ENCODE measurements at regions not wholly inside any gene's neighbourhood (a gene's known extent, or its start where the extent isn't known, plus 50 kb on each side); places are given as distances from the start of the nearest gene placed in this dataset.

- Histone ChIP-seq H3K27me3 (no peaks in the 10 kb centered on the region), H3K36me3 (no peaks in the 10 kb centered on the region), H3K4me2 (no peak overlapping the region), H3K27ac (no peak overlapping the region), H3K9ac (no peak overlapping the region), H3K4me3 (no peak overlapping the region), H3K4me1 (no peaks in the 10 kb centered on the region), H3K9me3 (0 out of 2 replicates have a peak, but pooled peaks cover 9% of the 10 kb centered on the region), H4K20me1 (no peaks in the 10 kb centered on the region)
- TF ChIP-seq Cebpa-rat (IDR thresholded peaks at IDR 0.05) = no peak
Observed at GRCh38 chr10:6763001-6763400, 182.9 kb upstream of the PRKCQ start.

GRCh38 chr10:6759961-6760360 is 179.9 kb upstream of the PRKCQ start:
- Histone ChIP-seq H3K4me1 (no peaks in the 10 kb centered on the region), H3K27me3 (no peaks in the 10 kb centered on the region)

GRCh38 chr10:6757158-6757557 is 177.1 kb upstream of the PRKCQ start:
- Histone ChIP-seq H3K9ac (no peak overlapping the region), H3K27ac (no peak overlapping the region), H3K4me1 (no peaks in the 10 kb centered on the region), H3K36me3 (no peaks in the 10 kb centered on the region), H4K20me1 (no peaks in the 10 kb centered on the region), H3K9me3 (0 out of 2 replicates have a peak, but pooled peaks cover 9% of the 10 kb centered on the region), H3K4me2 (no peak overlapping the region), H3K4me3 (no peak overlapping the region), H3K27me3 (no peaks in the 10 kb centered on the region)
- TF ChIP-seq Cebpa-rat (IDR thresholded peaks at IDR 0.05) = no peak

More at GRCh38 chr10:6759961-6760360, 179.9 kb upstream of the PRKCQ start:
- Histone ChIP-seq H3K4me2 (no peak overlapping the region), H3K36me3 (no peaks in the 10 kb centered on the region), H3K9ac (no peak overlapping the region), H3K4me3 (no peak overlapping the region), H4K20me1 (no peaks in the 10 kb centered on the region), H3K27ac (no peak overlapping the region), H3K9me3 (0 out of 2 replicates have a peak, but pooled peaks cover 9% of the 10 kb centered on the region)
- TF ChIP-seq Cebpa-rat (IDR thresholded peaks at IDR 0.05) = no peak

GRCh38 chr10:6756716-6757115 is 176.6 kb upstream of the PRKCQ start:
- Histone ChIP-seq H3K27me3 (no peaks in the 10 kb centered on the region), H3K4me2 (no peak overlapping the region), H3K27ac (no peak overlapping the region), H4K20me1 (no peaks in the 10 kb centered on the region), H3K4me3 (no peak overlapping the region), H3K9ac (no peak overlapping the region), H3K36me3 (no peaks in the 10 kb centered on the region), H3K9me3 (peaks cover 10% of the 10 kb centered on the region; the same call in 1 of the 2 replicates), H3K4me1 (no peaks in the 10 kb centered on the region)
- TF ChIP-seq Cebpa-rat (IDR thresholded peaks at IDR 0.05) = no peak

- H3K27me3 ChIP-seq = no peaks in the 10 kb centered on the region
- no peaks in the 10 kb centered on the region for H3K4me1 ChIP-seq
- H3K27ac ChIP-seq = no peak overlapping the region
- H3K36me3 ChIP-seq = no peaks in the 10 kb centered on the region
- no peak overlapping the region for H3K9ac ChIP-seq
- H4K20me1 ChIP-seq = no peaks in the 10 kb centered on the region
- no peak overlapping the region for H3K4me3 ChIP-seq
- peaks cover 14% of the 10 kb centered on the region; the same call in 1 of the 2 replicates for H3K9me3 ChIP-seq
- H3K4me2 ChIP-seq = no peak overlapping the region
- no peak for TF ChIP-seq Cebpa-rat (IDR thresholded peaks at IDR 0.05)
Observed at GRCh38 chr10:6755781-6756460, 175.8 kb upstream of the PRKCQ start.

- H3K27me3 ChIP-seq = no peaks in the 10 kb centered on the region
- TF ChIP-seq Cebpa-rat (IDR thresholded peaks at IDR 0.05) = no peak
- no peak overlapping the region for H3K4me3 ChIP-seq
Observed at GRCh38 chr10:6753644-6754043, 173.6 kb upstream of the PRKCQ start.

GRCh38 chr10:6751363-6751762 is 171.3 kb upstream of the PRKCQ start:
- Histone ChIP-seq H3K27ac (no peak overlapping the region), H4K20me1 (no peaks in the 10 kb centered on the region), H3K36me3 (no peaks in the 10 kb centered on the region), H3K4me1 (no peaks in the 10 kb centered on the region), H3K4me3 (no peak overlapping the region), H3K27me3 (no peaks in the 10 kb centered on the region), H3K9ac (no peak overlapping the region), H3K4me2 (no peak overlapping the region), H3K9me3 (peaks cover 15% of the 10 kb centered on the region; the same call in 1 of the 2 replicates)
- no peak for TF ChIP-seq Cebpa-rat (IDR thresholded peaks at IDR 0.05)

More at GRCh38 chr10:6753644-6754043, 173.6 kb upstream of the PRKCQ start:
- Histone ChIP-seq H3K36me3 (no peaks in the 10 kb centered on the region), H4K20me1 (no peaks in the 10 kb centered on the region), H3K4me2 (no peak overlapping the region), H3K27ac (no peak overlapping the region), H3K9me3 (peaks cover 15% of the 10 kb centered on the region; the same call in 1 of the 2 replicates), H3K4me1 (no peaks in the 10 kb centered on the region), H3K9ac (no peak overlapping the region)

GRCh38 chr10:6748981-6749635 is 169.0 kb upstream of the PRKCQ start:
- Histone ChIP-seq H3K36me3 (no peaks in the 10 kb centered on the region), H3K27me3 (no peaks in the 10 kb centered on the region), H3K4me3 (no peak overlapping the region), H4K20me1 (no peaks in the 10 kb centered on the region), H3K4me2 (no peak overlapping the region), H3K9ac (no peak overlapping the region), H3K9me3 (peaks cover 15% of the 10 kb centered on the region; the same call in 1 of the 2 replicates), H3K4me1 (no peaks in the 10 kb centered on the region), H3K27ac (no peak overlapping the region)
- TF ChIP-seq Cebpa-rat (IDR thresholded peaks at IDR 0.05) = no peak

GRCh38 chr10:6748029-6748428 is 168.0 kb upstream of the PRKCQ start:
- no peaks in the 10 kb centered on the region for H4K20me1 ChIP-seq
- no peak overlapping the region for H3K27ac ChIP-seq
- H3K9me3 ChIP-seq = peaks cover 15% of the 10 kb centered on the region; the same call in 1 of the 2 replicates
- H3K27me3 ChIP-seq = no peaks in the 10 kb centered on the region
- no peak overlapping the region for H3K4me2 ChIP-seq
- H3K36me3 ChIP-seq = no peaks in the 10 kb centered on the region
- H3K9ac ChIP-seq = no peak overlapping the region
- H3K4me1 ChIP-seq = no peaks in the 10 kb centered on the region
- no peak overlapping the region for H3K4me3 ChIP-seq
- no peak for TF ChIP-seq Cebpa-rat (IDR thresholded peaks at IDR 0.05)

GRCh38 chr10:6746782-6747181 is 166.7 kb upstream of the PRKCQ start:
- Histone ChIP-seq H4K20me1 (no peaks in the 10 kb centered on the region), H3K4me2 (no peak overlapping the region), H3K9ac (no peak overlapping the region), H3K27ac (no peak overlapping the region), H3K4me3 (no peak overlapping the region), H3K27me3 (no peaks in the 10 kb centered on the region), H3K9me3 (peaks cover 15% of the 10 kb centered on the region; the same call in 1 of the 2 replicates), H3K4me1 (no peaks in the 10 kb centered on the region), H3K36me3 (no peaks in the 10 kb centered on the region)
- no peak for TF ChIP-seq Cebpa-rat (IDR thresholded peaks at IDR 0.05)

All from BLaER1 (cell line).